Endothelial cell (in vitro differentiated cells): ENCODE measurements at regions not wholly inside any gene's neighbourhood (a gene's known extent, or its start where the extent isn't known, plus 50 kb on each side); places are given as distances from the start of the nearest gene placed in this dataset.
"Not testable (repeated sequence)": the region's sequence is repeated elsewhere in the genome, so short reads cannot be mapped to it uniquely, and the experiment has no call there.

ENCODE experiments used
- DNase-seq: peaks from one replicate; pipeline ENCODE4 v3.0.0; 2021; ENCODE audit warnings: low spot score
- H3K27ac Mint-ChIP-seq: one replicate; pipeline ENCODE4 v1.8.0; 2021; ENCODE audit warnings: mixed read lengths, inconsistent platforms; ENCODE audit not compliant: unreplicated experiment
- H3K27me3 Mint-ChIP-seq: one replicate; pipeline ENCODE4 v1.8.0; 2021; ENCODE audit warnings: mild to moderate bottlenecking, moderate library complexity, mixed read lengths, inconsistent platforms; ENCODE audit not compliant: unreplicated experiment
- H3K36me3 Mint-ChIP-seq: one replicate; pipeline ENCODE4 v1.8.0; 2021; ENCODE audit warnings: mild to moderate bottlenecking, low read depth, mixed read lengths, inconsistent platforms; ENCODE audit not compliant: unreplicated experiment
- H3K4me1 Mint-ChIP-seq: one replicate; pipeline ENCODE4 v1.8.0; 2021; ENCODE audit warnings: mild to moderate bottlenecking, mixed read lengths, inconsistent platforms; ENCODE audit not compliant: unreplicated experiment
- H3K4me3 Mint-ChIP-seq: one replicate; pipeline ENCODE4 v1.8.0; 2021; ENCODE audit warnings: mild to moderate bottlenecking, mixed read lengths, inconsistent platforms; ENCODE audit not compliant: unreplicated experiment
- H3K9me3 Mint-ChIP-seq: one replicate; pipeline ENCODE4 v1.8.0; 2021; ENCODE audit warnings: mixed read lengths, inconsistent platforms; ENCODE audit not compliant: unreplicated experiment
- CTCF ChIP-seq: fragments of 200-600 bp; sonication (generic); IDR thresholded peaks from one replicate; pipeline ENCODE4 v1.5.0; 2021; ENCODE audit warnings: antibody characterized with exemption; ENCODE audit not compliant: unreplicated experiment

GRCh38 chr11:101262995-101263394 is 133.4 kb upstream of the PGR start:
- no peak for DNase-seq
- no peaks in the 10 kb centered on the region for H3K36me3 Mint-ChIP-seq
- H3K9me3 Mint-ChIP-seq = no peaks in the 10 kb centered on the region
- no peak overlapping the region for H3K4me3 Mint-ChIP-seq
- no peak overlapping the region for H3K27ac Mint-ChIP-seq
- TF ChIP-seq CTCF = no peak
- peaks cover 2% of the 10 kb centered on the region for H3K27me3 Mint-ChIP-seq
- H3K4me1 Mint-ChIP-seq = no peaks in the 10 kb centered on the region

GRCh38 chr11:101262258-101262657 is 132.6 kb upstream of the PGR start:
- Mint-ChIP-seq H3K4me3 (no peak overlapping the region), H3K27me3 (peaks cover 2% of the 10 kb centered on the region), H3K27ac (no peak overlapping the region), H3K36me3 (no peaks in the 10 kb centered on the region), H3K4me1 (no peaks in the 10 kb centered on the region), H3K9me3 (no peaks in the 10 kb centered on the region)
- TF ChIP-seq CTCF = no peak
- no peak for DNase-seq

- H3K4me1 Mint-ChIP-seq = no peaks in the 10 kb centered on the region
- no peaks in the 10 kb centered on the region for H3K27me3 Mint-ChIP-seq
- no peaks in the 10 kb centered on the region for H3K9me3 Mint-ChIP-seq
- no peak for TF ChIP-seq CTCF
- H3K4me3 Mint-ChIP-seq = no peak overlapping the region
- no peak for DNase-seq
- H3K27ac Mint-ChIP-seq = no peak overlapping the region
- H3K36me3 Mint-ChIP-seq = no peaks in the 10 kb centered on the region
Measured at GRCh38 chr11:101255036-101255435, 125.4 kb upstream of the PGR start.

DNA sequence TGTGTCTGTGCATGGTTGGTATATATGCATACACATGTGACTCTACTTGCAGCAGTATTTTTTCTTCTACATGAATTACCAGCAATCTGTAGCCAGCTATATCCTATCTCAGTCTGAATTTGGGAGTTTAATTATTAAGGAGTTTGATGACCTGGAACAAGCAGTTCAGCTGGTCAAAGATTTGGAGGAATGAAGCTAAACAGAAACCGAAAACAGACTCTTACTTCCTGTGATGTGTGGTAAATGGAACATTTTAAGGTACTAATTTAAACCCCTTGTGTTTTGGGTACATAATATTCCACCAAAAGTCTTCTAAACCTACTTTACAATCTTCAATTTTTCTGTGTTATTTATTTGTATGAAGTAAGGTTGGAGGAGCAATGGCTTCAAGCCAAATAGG is 124.4 kb upstream of the PGR start:
- H3K27ac Mint-ChIP-seq = no peak overlapping the region
- H3K4me1 Mint-ChIP-seq = no peaks in the 10 kb centered on the region
- no peaks in the 10 kb centered on the region for H3K9me3 Mint-ChIP-seq
- TF ChIP-seq CTCF = no peak
- H3K27me3 Mint-ChIP-seq = no peaks in the 10 kb centered on the region
- no peak for DNase-seq
- H3K36me3 Mint-ChIP-seq = no peaks in the 10 kb centered on the region
- no peak overlapping the region for H3K4me3 Mint-ChIP-seq

DNA sequence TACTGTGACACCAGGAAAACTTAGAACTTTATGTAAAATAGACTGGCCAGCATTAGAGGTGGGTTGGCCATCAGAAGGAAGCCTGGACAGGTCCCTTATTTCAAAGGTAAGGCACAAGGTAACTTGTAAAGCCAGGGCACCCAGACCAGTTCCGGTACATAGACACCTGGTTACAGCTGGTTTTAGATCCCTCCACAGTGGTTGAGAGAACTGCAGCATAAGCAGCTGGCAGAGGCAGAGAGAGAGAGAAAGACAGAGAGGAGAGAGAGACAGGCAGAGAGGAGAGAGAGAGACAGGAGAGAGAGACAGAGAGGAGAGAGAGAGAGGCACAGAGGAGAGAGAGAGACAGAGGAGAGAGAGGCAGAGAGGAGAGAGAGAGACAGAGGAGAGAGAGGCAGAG is 116.0 kb upstream of the PGR start:
- H3K27ac Mint-ChIP-seq, H3K4me3 Mint-ChIP-seq, H3K9me3 Mint-ChIP-seq, H3K4me1 Mint-ChIP-seq, H3K27me3 Mint-ChIP-seq, DNase-seq, H3K36me3 Mint-ChIP-seq: not testable (repeated sequence)

GRCh38 chr11:101245081-101245480 is 115.5 kb upstream of the PGR start:
- not testable (repeated sequence) for H3K36me3 Mint-ChIP-seq, H3K27me3 Mint-ChIP-seq, H3K4me1 Mint-ChIP-seq, H3K27ac Mint-ChIP-seq, H3K9me3 Mint-ChIP-seq, DNase-seq, H3K4me3 Mint-ChIP-seq
